Ectodermal cell (in vitro differentiated cells): ENCODE measurements at regions not wholly inside any gene's neighbourhood (a gene's known extent, or its start where the extent isn't known, plus 50 kb on each side); places are given as distances from the start of the nearest gene placed in this dataset.
"Not testable (repeated sequence)": the region's sequence is repeated elsewhere in the genome, so short reads cannot be mapped to it uniquely, and the experiment has no call there.

Experiments used
- H3K27ac ChIP-seq: 2 replicates; pipeline ENCODE4 v1.7.0; 2013; ENCODE audit warnings: mild to moderate bottlenecking, low read depth, low read length; ENCODE audit not compliant: insufficient read depth, poor library complexity, severe bottlenecking
- H3K27me3 ChIP-seq: 2 replicates; pipeline ENCODE4 v1.7.0; 2013; ENCODE audit warnings: mild to moderate bottlenecking, low read length; ENCODE audit not compliant: insufficient read depth, control insufficient read depth, poor library complexity, severe bottlenecking
- H3K36me3 ChIP-seq: one replicate; pipeline ENCODE4 v1.7.0; 2013; ENCODE audit warnings: low read length; ENCODE audit not compliant: control insufficient read depth, insufficient read depth
- H3K4me1 ChIP-seq: one replicate; pipeline ENCODE4 v1.7.0; 2013; ENCODE audit warnings: low read length; ENCODE audit not compliant: control insufficient read depth, insufficient read depth
- H3K4me3 ChIP-seq: 2 replicates; pipeline ENCODE4 v1.7.0; 2013; ENCODE audit warnings: low read depth, low read length, control low read depth; ENCODE audit not compliant: insufficient read depth
- H3K9me3 ChIP-seq: 2 replicates; pipeline ENCODE4 v1.7.0; 2013; ENCODE audit warnings: mild to moderate bottlenecking, low read length, moderate library complexity; ENCODE audit not compliant: control insufficient read depth
- WGBS, 2 experiments: methylation state at CpG; one replicate each; pipeline ENCODE4 v1.1.7; 2013; ENCODE audit warnings: missing lambda C conversion rate in 2 of 2; 5-methylcytosine and 5-hydroxymethylcytosine counted together

DNA sequence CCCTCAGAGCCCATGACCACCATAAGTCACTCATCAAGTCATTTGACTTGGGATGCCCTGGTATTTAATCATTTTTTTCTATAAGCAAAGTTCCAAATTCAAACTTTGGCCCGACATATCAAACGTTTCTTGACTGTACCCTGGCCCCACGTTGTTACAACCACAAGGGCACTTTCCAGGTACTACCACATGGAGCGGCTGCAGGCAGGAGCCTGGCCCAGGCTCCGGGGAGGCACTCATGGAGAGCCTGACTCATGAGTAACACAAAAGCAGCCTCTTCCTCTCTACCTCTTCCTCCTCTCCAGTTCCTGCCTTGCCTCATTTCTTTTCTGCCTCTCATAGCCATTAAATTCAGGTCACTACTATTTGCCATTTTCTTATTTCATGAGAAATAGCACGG is 87.2 kb downstream of the CDRT15L2 start:
- H3K9me3 ChIP-seq, H3K36me3 ChIP-seq, H3K4me3 ChIP-seq, H3K27ac ChIP-seq, H3K4me1 ChIP-seq, H3K27me3 ChIP-seq: not testable (repeated sequence)
- 88 to 89% methylated on average over 5 of the region's 6 CpGs for WGBS, 2 experiments

- H3K9me3 ChIP-seq, H3K4me3 ChIP-seq, H3K27ac ChIP-seq, H3K27me3 ChIP-seq, H3K4me1 ChIP-seq, H3K36me3 ChIP-seq: not testable (repeated sequence)
- WGBS, 2 experiments: 86 to 90% methylated on average over 1 to 2 of the region's 2 CpGs
Observed at GRCh38 chr17:20667712-20668111, 88.2 kb downstream of the CDRT15L2 start.

- 85 to 88% methylated on average over 4 of the region's 4 CpGs for WGBS, 2 experiments
- H3K27ac ChIP-seq, H3K4me3 ChIP-seq, H3K27me3 ChIP-seq, H3K9me3 ChIP-seq, H3K4me1 ChIP-seq, H3K36me3 ChIP-seq: not testable (repeated sequence)
Observed at GRCh38 chr17:20668316-20668715, 88.8 kb downstream of the CDRT15L2 start.

DNA sequence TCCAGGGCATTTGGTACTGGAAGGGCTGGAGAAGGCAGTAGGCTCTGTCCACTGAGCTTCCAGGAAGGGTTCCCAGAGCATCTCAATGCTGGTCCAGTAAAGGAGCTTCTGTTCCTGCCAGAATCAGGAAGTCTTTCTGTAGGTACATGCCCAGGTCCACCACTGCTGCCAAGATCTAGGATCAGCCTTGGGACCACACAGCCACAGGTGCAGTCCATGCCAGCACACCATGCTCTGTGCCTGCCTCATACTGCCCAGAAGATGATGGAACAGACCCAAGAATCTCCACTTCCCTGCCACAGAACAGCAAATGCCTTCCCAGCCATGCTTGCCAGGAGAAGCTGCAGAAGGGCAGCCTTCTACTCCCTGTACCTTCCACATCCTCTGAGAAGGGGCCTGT is 89.3 kb downstream of the CDRT15L2 start:
- H3K27me3 ChIP-seq, H3K4me1 ChIP-seq, H3K27ac ChIP-seq, H3K4me3 ChIP-seq, H3K36me3 ChIP-seq, H3K9me3 ChIP-seq: not testable (repeated sequence)

- not testable (repeated sequence) for H3K9me3 ChIP-seq, H3K36me3 ChIP-seq, H3K27me3 ChIP-seq, H3K27ac ChIP-seq, H3K4me3 ChIP-seq, H3K4me1 ChIP-seq
- no CpG with 5 or more reads among the region's 3 CpGs for WGBS, 2 experiments
Observed at GRCh38 chr17:20670506-20670905, 91.0 kb downstream of the CDRT15L2 start.

DNA sequence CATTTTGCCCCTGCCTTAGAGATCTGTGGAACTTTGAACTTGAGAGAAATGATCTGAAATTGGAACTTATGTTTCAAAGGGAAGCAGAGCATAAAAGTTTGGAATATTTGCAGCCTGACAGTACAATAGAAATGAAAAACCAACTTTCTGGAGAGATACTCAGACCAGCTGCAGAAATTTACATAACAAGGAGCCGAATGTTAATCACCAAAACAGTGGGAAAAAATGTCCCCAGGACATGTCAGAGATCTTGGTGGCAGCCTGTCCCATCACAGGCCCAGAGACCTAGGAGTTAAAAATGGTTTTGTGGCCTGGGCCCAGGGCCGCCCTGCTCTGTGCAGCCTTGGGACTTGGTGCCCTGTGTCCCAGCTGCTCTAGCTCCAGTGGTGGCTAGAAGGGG is 94.8 kb downstream of the CDRT15L2 start:
- H3K36me3 ChIP-seq, H3K27ac ChIP-seq, H3K4me1 ChIP-seq, H3K4me3 ChIP-seq, H3K27me3 ChIP-seq, H3K9me3 ChIP-seq: not testable (repeated sequence)
- WGBS, 2 experiments: 95 to 97% methylated on average over 2 of the region's 2 CpGs

GRCh38 chr17:20675707-20676106 is 96.2 kb downstream of the CDRT15L2 start:
- H3K4me3 ChIP-seq, H3K36me3 ChIP-seq, H3K9me3 ChIP-seq, H3K27ac ChIP-seq, H3K4me1 ChIP-seq, H3K27me3 ChIP-seq: not testable (repeated sequence)
- no CpG with 5 or more reads among the region's 2 CpGs for WGBS, 2 experiments

GRCh38 chr17:20676656-20677055 is 97.1 kb downstream of the CDRT15L2 start:
- not testable (repeated sequence) for H3K9me3 ChIP-seq, H3K27ac ChIP-seq, H3K4me3 ChIP-seq, H3K27me3 ChIP-seq, H3K36me3 ChIP-seq, H3K4me1 ChIP-seq
- WGBS, 2 experiments: 67 to 79% methylated on average over 1 of the region's 1 CpG

- 87% methylated on average over 8 of the region's 8 CpGs for WGBS, 2 experiments
- not testable (repeated sequence) for H3K27ac ChIP-seq, H3K27me3 ChIP-seq, H3K4me1 ChIP-seq, H3K9me3 ChIP-seq, H3K4me3 ChIP-seq, H3K36me3 ChIP-seq
Observed at GRCh38 chr17:20677469-20677868, 97.9 kb downstream of the CDRT15L2 start.

DNA sequence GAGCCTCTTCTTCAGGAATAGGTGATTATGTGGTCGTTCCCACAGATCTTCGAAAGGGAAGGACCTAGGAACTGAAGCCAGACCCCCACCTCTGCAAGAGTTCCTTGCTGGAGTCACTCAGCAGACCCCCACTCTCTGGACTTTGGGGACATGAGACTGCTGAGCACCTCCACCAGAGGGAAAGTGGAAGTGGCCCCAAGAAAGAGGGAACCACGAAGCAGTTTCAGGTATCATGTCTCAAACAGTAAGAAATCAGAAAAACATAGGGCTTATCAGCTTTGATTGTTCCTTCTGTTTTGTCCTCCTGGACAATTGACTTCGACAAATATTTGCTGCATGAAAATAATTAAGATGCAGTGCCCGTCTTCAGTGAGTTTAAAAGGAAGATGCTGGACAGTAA is 98.9 kb downstream of the CDRT15L2 start:
- not testable (repeated sequence) for H3K4me1 ChIP-seq, H3K36me3 ChIP-seq, H3K9me3 ChIP-seq, H3K27ac ChIP-seq, H3K4me3 ChIP-seq, H3K27me3 ChIP-seq
- 88 to 91% methylated on average over 5 of the region's 5 CpGs for WGBS, 2 experiments

DNA sequence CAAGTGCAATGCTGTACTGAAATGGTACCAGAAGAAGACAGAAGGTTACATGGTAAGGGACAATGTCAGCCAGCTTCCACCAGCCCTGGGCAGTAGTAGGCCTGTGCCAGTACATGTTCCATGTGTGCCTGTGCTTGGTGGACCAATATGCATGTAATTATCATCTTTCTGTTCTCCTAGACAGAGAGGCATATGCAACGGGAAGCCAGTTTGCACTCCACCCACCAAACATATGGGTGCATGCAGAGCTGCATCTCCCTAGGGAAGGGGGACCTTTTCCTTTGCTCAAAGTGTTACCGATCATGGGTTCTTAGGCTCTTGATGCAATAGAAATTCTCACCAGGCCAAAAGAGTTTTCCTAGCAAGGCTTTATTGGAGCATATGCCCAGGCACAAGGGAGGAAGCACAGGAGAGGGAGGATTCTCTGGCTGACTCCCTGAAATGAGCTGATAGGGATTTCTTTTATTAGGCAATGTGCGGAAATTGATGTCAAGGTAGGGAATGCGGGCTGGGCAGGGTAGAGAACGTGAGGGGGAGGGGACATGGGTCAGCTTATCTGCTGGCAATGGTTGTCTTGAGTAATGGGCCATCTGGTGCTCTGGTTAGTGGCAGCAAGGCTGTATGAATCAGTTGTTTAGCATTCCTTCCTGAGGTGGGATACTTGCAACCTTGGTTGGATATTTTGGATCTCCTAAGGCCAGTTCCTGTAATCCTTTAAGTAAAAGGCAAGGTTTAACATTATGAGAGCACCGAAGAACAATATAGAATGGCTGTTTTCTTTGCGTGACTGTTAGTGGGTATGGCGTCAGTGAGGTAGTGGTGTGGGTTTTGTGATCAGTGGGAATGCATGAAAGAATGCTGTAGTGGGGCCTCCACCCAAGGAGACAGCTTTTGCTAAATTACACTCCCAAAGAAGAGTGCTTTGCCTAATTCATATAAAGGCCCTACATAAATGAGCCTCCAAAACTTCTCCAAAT is 102.5 kb downstream of the CDRT15L2 start:
- not testable (repeated sequence) for H3K27me3 ChIP-seq, H3K27ac ChIP-seq
- WGBS, 2 experiments: 90 to 93% methylated on average over 7 of the region's 8 CpGs

More for the DNA sequence above, 102.5 kb downstream of the CDRT15L2 start:
- H3K4me1 ChIP-seq, H3K36me3 ChIP-seq, H3K4me3 ChIP-seq, H3K9me3 ChIP-seq: not testable (repeated sequence)
